HG03432 (cell line): ENCODE measurements at regions not wholly inside any gene's neighbourhood (a gene's known extent, or its start where the extent isn't known, plus 50 kb on each side); places are given as distances from the start of the nearest gene placed in this dataset.
"Not testable (repeated sequence)": the region's sequence is repeated elsewhere in the genome, so short reads cannot be mapped to it uniquely, and the experiment has no call there.

Experiments
- ATAC-seq: cut with Tn5 transposase; IDR thresholded peaks from one replicate; pipeline ENCODE4 v1.9.1; 2021; ENCODE audit warnings: mild to moderate bottlenecking, moderate library complexity; ENCODE audit not compliant: unreplicated experiment

- ATAC-seq, result no peak
Measured at GRCh38 chr1:189637041-189637440, 840.6 kb downstream of the BRINP3 start.

- not testable (repeated sequence) for ATAC-seq
Measured at GRCh38 chr1:189644156-189644555, 833.5 kb downstream of the BRINP3 start.

GRCh38 chr1:189644970-189645369 is 832.7 kb downstream of the BRINP3 start:
- no peak for ATAC-seq

- no peak for ATAC-seq
Measured at GRCh38 chr1:189646066-189646465, 831.6 kb downstream of the BRINP3 start.

GRCh38 chr1:189654906-189655305 is 822.8 kb downstream of the BRINP3 start:
- no peak for ATAC-seq

- ATAC-seq, result no peak
Measured at GRCh38 chr1:189656628-189657530, 820.8 kb downstream of the BRINP3 start.

- no peak for ATAC-seq
Measured at GRCh38 chr1:189657715-189658114, 819.9 kb downstream of the BRINP3 start.

GRCh38 chr1:189658381-189658780 is 819.3 kb downstream of the BRINP3 start:
- no peak for ATAC-seq

GRCh38 chr1:189659731-189660130 is 817.9 kb downstream of the BRINP3 start:
- no peak for ATAC-seq

GRCh38 chr1:189662190-189662589 is 815.5 kb downstream of the BRINP3 start:
- ATAC-seq, result no peak

GRCh38 chr1:189669846-189670245 is 807.8 kb downstream of the BRINP3 start:
- ATAC-seq, result no peak

- no peak for ATAC-seq
Measured at GRCh38 chr1:189673217-189673616, 804.4 kb downstream of the BRINP3 start.

- no peak for ATAC-seq
Measured at GRCh38 chr1:189675712-189676244, 801.9 kb downstream of the BRINP3 start.

- no peak for ATAC-seq
Measured at GRCh38 chr1:189678779-189679178, 798.9 kb downstream of the BRINP3 start.

- ATAC-seq, result peak; percentile 84
Measured at GRCh38 chr1:189681252-189681919, 796.3 kb downstream of the BRINP3 start.

GRCh38 chr1:189682591-189682990 is 795.1 kb downstream of the BRINP3 start:
- ATAC-seq, result no peak

- ATAC-seq, result no peak
Measured at GRCh38 chr1:189686288-189686687, 791.4 kb downstream of the BRINP3 start.

- no peak for ATAC-seq
Measured at GRCh38 chr1:189693140-189693539, 784.5 kb downstream of the BRINP3 start.

GRCh38 chr1:189696297-189696696 is 781.4 kb downstream of the BRINP3 start:
- no peak for ATAC-seq

GRCh38 chr1:189697113-189697512 is 780.6 kb downstream of the BRINP3 start:
- ATAC-seq, result no peak

- no peak for ATAC-seq
Measured at GRCh38 chr1:189701606-189702005, 776.1 kb downstream of the BRINP3 start.

- no peak for ATAC-seq
Measured at GRCh38 chr1:189706594-189706993, 771.1 kb downstream of the BRINP3 start.
